ENCODE measurements at regions not wholly inside any gene's neighbourhood (a gene's known extent, or its start where the extent isn't known, plus 50 kb on each side); places are given as distances from the start of the nearest gene placed in this dataset.
"Not testable (repeated sequence)": the region's sequence is repeated elsewhere in the genome, so short reads cannot be mapped to it uniquely, and the experiment has no call there.

- peak; percentile 83 for DNase-seq (ENCODE audit: low spot score)
These were observed 143.4 kb upstream of the ERRFI1 start for GRCh38 chr1:8169364-8170058.

- no peak for DNase-seq (ENCODE audit: low spot score)
These were observed 141.8 kb upstream of the ERRFI1 start for GRCh38 chr1:8167936-8168335.

- DNase-seq (ENCODE audit: low spot score): no peak
These were observed 140.3 kb upstream of the ERRFI1 start for GRCh38 chr1:8166406-8166805.

- DNase-seq (ENCODE audit: low spot score): no peak
These were observed 139.7 kb upstream of the ERRFI1 start for GRCh38 chr1:8165595-8166360.

GRCh38 chr1:8164670-8165069 lies 138.6 kb upstream of the ERRFI1 start:
- DNase-seq (ENCODE audit: low spot score): no peak

- DNase-seq (ENCODE audit: low spot score): no peak
These were observed 136.9 kb upstream of the ERRFI1 start for GRCh38 chr1:8163039-8163438.

GRCh38 chr1:8162168-8162567 lies 136.1 kb upstream of the ERRFI1 start:
- DNase-seq (ENCODE audit: low spot score): no peak

GRCh38 chr1:8161546-8162105 lies 135.5 kb upstream of the ERRFI1 start:
- DNase-seq (ENCODE audit: low spot score): no peak

- no peak for DNase-seq (ENCODE audit: low spot score)
These were observed 133.4 kb upstream of the ERRFI1 start for GRCh38 chr1:8159470-8160024.

- no peak for DNase-seq (ENCODE audit: low spot score)
These were observed 132.9 kb upstream of the ERRFI1 start for GRCh38 chr1:8158995-8159394.

GRCh38 chr1:8157765-8158164 lies 131.7 kb upstream of the ERRFI1 start:
- no peak for DNase-seq (ENCODE audit: low spot score)

GRCh38 chr1:8155528-8156186 lies 129.5 kb upstream of the ERRFI1 start:
- DNase-seq (ENCODE audit: low spot score): peak; percentile 63

- peak; percentile 91 for DNase-seq (ENCODE audit: low spot score)
These were observed 128.5 kb upstream of the ERRFI1 start for GRCh38 chr1:8154621-8155052.

GRCh38 chr1:8153961-8154360 lies 127.9 kb upstream of the ERRFI1 start:
- no peak for DNase-seq (ENCODE audit: low spot score)

GRCh38 chr1:8152731-8153702 lies 126.9 kb upstream of the ERRFI1 start:
- DNase-seq (ENCODE audit: low spot score): no peak

GRCh38 chr1:8151647-8152046 lies 125.5 kb upstream of the ERRFI1 start:
- no peak for DNase-seq (ENCODE audit: low spot score)

GRCh38 chr1:8149756-8150155 lies 123.6 kb upstream of the ERRFI1 start:
- not testable (repeated sequence) for DNase-seq (ENCODE audit: low spot score)

GRCh38 chr1:8147956-8148355 lies 121.8 kb upstream of the ERRFI1 start:
- DNase-seq (ENCODE audit: low spot score): no peak

GRCh38 chr1:8146257-8146855 lies 120.2 kb upstream of the ERRFI1 start:
- DNase-seq (ENCODE audit: low spot score): no peak

GRCh38 chr1:8145545-8146202 lies 119.6 kb upstream of the ERRFI1 start:
- no peak for DNase-seq (ENCODE audit: low spot score)

Measured in HT-29 (cell line).